Keratinocyte (primary cell): ENCODE measurements at regions not wholly inside any gene's neighbourhood (a gene's known extent, or its start where the extent isn't known, plus 50 kb on each side); places are given as distances from the start of the nearest gene placed in this dataset.

Source experiments
- DNase-seq: peaks from one replicate; pipeline ENCODE4 v3.0.0-alpha.2; 2011; ENCODE audit warnings: low read depth, missing footprints, low spot score
- FAIRE-seq: peaks from 2 replicates; lab custom pipeline; 2011; peaks lifted over from hg19 to GRCh38; lab: Jason Lieb, UNC
- H2AFZ ChIP-seq: 2 replicates; pipeline ENCODE4 v1.6.0; 2012; ENCODE audit warnings: low read length, control low read depth, inconsistent platforms; ENCODE audit not compliant: control insufficient read depth
- H3K27ac ChIP-seq: 2 replicates; pipeline ENCODE4 v1.5.1; 2011; ENCODE audit warnings: low read length; ENCODE audit not compliant: control insufficient read depth, insufficient read depth
- H3K27me3 ChIP-seq: 3 replicates; pipeline ENCODE4 v1.6.0; 2011; ENCODE audit warnings: low read length; ENCODE audit not compliant: control insufficient read depth, insufficient read depth; ENCODE audit errors: extremely low read depth
- H3K36me3 ChIP-seq, 2 experiments: 2 replicates in 1 of 2; 3 replicates in 1 of 2; pipeline ENCODE4 v1.5.1; 2011; ENCODE audit warnings: low read length in 2 of 2, mild to moderate bottlenecking in 1 of 2; ENCODE audit not compliant: control insufficient read depth in 2 of 2, insufficient read depth in 2 of 2; ENCODE audit errors: extremely low read depth in 1 of 2
- H3K4me1 ChIP-seq: 3 replicates; pipeline ENCODE4 v1.5.1; 2011; ENCODE audit warnings: low read length; ENCODE audit not compliant: control insufficient read depth, insufficient read depth; ENCODE audit errors: extremely low read depth
- H3K4me2 ChIP-seq: 3 replicates; pipeline ENCODE4 v1.6.0; 2011; ENCODE audit warnings: low read depth, low read length; ENCODE audit not compliant: control insufficient read depth, insufficient read depth; ENCODE audit errors: extremely low read depth
- H3K4me3 ChIP-seq, 3 experiments: fragments of 200-600 bp in 1 of 3; sonication (generic) in 1 of 3; 2 replicates in 2 of 3; 3 replicates in 1 of 3; pipeline ENCODE4 v1.5.1; 2011 to 2016; ENCODE audit warnings: low read length in 3 of 3, mild to moderate bottlenecking in 3 of 3, control low read depth in 2 of 3, inconsistent platforms in 1 of 3, low read depth in 1 of 3, mixed read lengths in 1 of 3, mixed run types in 1 of 3, moderate library complexity in 1 of 3; ENCODE audit not compliant: control insufficient read depth in 2 of 3, insufficient read depth in 2 of 3; ENCODE audit errors: extremely low read depth in 1 of 3
- H3K79me2 ChIP-seq: 2 replicates; pipeline ENCODE4 v1.6.0; 2012; ENCODE audit warnings: low read length; ENCODE audit not compliant: control insufficient read depth, insufficient read depth
- H3K9ac ChIP-seq: 3 replicates; pipeline ENCODE4 v1.6.0; 2011; ENCODE audit warnings: low read length; ENCODE audit not compliant: control insufficient read depth, insufficient read depth; ENCODE audit errors: extremely low read depth
- H3K9me1 ChIP-seq: 3 replicates; pipeline ENCODE4 v1.6.0; 2011; ENCODE audit warnings: low read length; ENCODE audit not compliant: control insufficient read depth, insufficient read depth; ENCODE audit errors: extremely low read depth
- H3K9me3 ChIP-seq: 2 replicates; pipeline ENCODE4 v1.5.1; 2012; ENCODE audit warnings: low read depth, low read length; ENCODE audit not compliant: control insufficient read depth
- H4K20me1 ChIP-seq: 3 replicates; pipeline ENCODE4 v1.6.0; 2011; ENCODE audit warnings: low read length; ENCODE audit not compliant: control insufficient read depth, insufficient read depth; ENCODE audit errors: extremely low read depth
- EZH2 ChIP-seq: IDR thresholded peaks from one replicate; pipeline ENCODE4 v1.6.1; 2012; ENCODE audit warnings: inconsistent platforms, mild to moderate bottlenecking, low read length, moderate library complexity
- dilution Hi-C: fragments of 300-500 bp; cut with MboI; formaldehyde crosslinking; loops from one replicate; pipeline ENCODE4 v1.7.0; 2020; ENCODE audit warnings: low sequenced_read_pairs; ENCODE audit not compliant: extremely low pct_ligation_motif_present
- TF ChIP-seq, protein P1 (sequence below), 3 experiments: IDR thresholded peaks in 1 of 3; conservative IDR thresholded peaks in 1 of 3; optimal IDR thresholded peaks in 1 of 3; 2 replicates in 2 of 3; 3 replicates in 1 of 3; pipeline versions ENCODE3 to v1.5.1; 2011; ENCODE audit warnings: low read length in 3 of 3, mild to moderate bottlenecking in 3 of 3, moderate library complexity in 2 of 3, control low read depth in 1 of 3, inconsistent platforms in 1 of 3; ENCODE audit not compliant: insufficient read depth in 2 of 3; ENCODE audit errors: extremely low read depth in 1 of 3

DNA sequence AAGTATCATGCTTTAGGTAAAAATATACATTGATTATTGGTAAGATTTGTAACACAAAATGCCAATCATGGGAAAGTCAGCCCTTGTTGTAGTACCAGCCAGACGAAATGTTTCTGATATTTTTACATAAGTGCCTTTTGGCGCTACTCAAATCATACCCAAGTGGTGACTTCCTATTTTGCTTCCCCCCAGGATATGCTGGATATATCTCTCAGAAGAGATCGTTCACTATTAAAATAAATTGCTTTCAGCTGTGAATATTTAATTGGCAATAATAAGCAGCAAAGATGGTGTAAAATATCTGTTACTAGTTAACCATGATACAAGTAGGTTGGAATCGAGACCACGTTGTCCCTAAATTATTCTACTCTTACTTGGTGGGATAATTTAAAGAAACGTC lies 909.2 kb upstream of the LRRN3 start:
- Histone ChIP-seq H3K4me2 (no peak overlapping the region), H4K20me1 (no peaks in the 10 kb centered on the region), H3K9me1 (no peaks in the 10 kb centered on the region), H3K36me3 (no peaks in the 10 kb centered on the region), H3K79me2 (no peaks in the 10 kb centered on the region), H3K4me3 (no peak overlapping the region), H3K9me3 (no peaks in the 10 kb centered on the region), H3K9ac (no peak overlapping the region), H3K27me3 (no peaks in the 10 kb centered on the region), H3K27ac (no peak overlapping the region), H2AFZ (no peak overlapping the region), H3K4me1 (no peaks in the 10 kb centered on the region)
- FAIRE-seq (no peak), DNase-seq (no peak)
- TF ChIP-seq, protein P1, sequence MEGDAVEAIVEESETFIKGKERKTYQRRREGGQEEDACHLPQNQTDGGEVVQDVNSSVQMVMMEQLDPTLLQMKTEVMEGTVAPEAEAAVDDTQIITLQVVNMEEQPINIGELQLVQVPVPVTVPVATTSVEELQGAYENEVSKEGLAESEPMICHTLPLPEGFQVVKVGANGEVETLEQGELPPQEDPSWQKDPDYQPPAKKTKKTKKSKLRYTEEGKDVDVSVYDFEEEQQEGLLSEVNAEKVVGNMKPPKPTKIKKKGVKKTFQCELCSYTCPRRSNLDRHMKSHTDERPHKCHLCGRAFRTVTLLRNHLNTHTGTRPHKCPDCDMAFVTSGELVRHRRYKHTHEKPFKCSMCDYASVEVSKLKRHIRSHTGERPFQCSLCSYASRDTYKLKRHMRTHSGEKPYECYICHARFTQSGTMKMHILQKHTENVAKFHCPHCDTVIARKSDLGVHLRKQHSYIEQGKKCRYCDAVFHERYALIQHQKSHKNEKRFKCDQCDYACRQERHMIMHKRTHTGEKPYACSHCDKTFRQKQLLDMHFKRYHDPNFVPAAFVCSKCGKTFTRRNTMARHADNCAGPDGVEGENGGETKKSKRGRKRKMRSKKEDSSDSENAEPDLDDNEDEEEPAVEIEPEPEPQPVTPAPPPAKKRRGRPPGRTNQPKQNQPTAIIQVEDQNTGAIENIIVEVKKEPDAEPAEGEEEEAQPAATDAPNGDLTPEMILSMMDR (optimal IDR thresholded peaks at IDR 0.05 in 1 of 3, IDR thresholded peaks at IDR 0.05 in 1 of 3, conservative IDR thresholded peaks at IDR 0.05 in 1 of 3; ENCODE audit: extremely low read depth in 1 of 3, insufficient read depth in 2 of 3, low read length in 3 of 3): no peak
- TF ChIP-seq EZH2: no peak
- dilution Hi-C loops: no loop called here

DNA sequence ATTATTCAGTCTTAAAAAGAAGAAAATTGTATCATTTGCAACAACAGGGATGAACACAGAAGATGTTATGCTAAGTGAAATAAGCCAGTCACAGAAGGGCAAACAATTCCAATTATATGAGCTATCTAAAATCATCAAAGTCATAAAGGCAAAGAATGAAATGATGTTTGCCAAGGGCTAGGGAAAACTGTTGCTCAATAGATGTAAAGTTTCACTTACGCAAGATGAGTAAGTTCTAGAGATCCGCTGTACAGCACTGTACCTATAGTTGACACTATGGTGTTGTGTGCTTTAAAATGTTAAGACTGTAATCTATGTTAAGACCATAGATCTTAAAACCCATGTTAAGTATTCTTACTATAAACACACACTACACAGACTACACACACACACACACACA lies 904.6 kb upstream of the LRRN3 start:
- H3K4me3 ChIP-seq: no peak overlapping the region
- DNase-seq (no peak), FAIRE-seq (no peak)
- no peaks in the 10 kb centered on the region for H3K4me1 ChIP-seq
- no peaks in the 10 kb centered on the region for H3K9me3 ChIP-seq
- dilution Hi-C loops: no loop called here
- H3K79me2 ChIP-seq: no peaks in the 10 kb centered on the region
- TF ChIP-seq, protein P1 (optimal IDR thresholded peaks at IDR 0.05 in 1 of 3, IDR thresholded peaks at IDR 0.05 in 1 of 3, conservative IDR thresholded peaks at IDR 0.05 in 1 of 3; ENCODE audit: extremely low read depth in 1 of 3, insufficient read depth in 2 of 3, low read length in 3 of 3): no peak
- H3K27ac ChIP-seq: no peak overlapping the region
- no peak overlapping the region for H3K9ac ChIP-seq
- no peak overlapping the region for H3K4me2 ChIP-seq
- no peak overlapping the region for H2AFZ ChIP-seq
- H3K36me3 ChIP-seq: no peaks in the 10 kb centered on the region
- no peaks in the 10 kb centered on the region for H3K9me1 ChIP-seq
- no peaks in the 10 kb centered on the region for H3K27me3 ChIP-seq
- no peaks in the 10 kb centered on the region for H4K20me1 ChIP-seq
